HG03108 (cell line): ENCODE measurements at regions not wholly inside any gene's neighbourhood (a gene's known extent, or its start where the extent isn't known, plus 50 kb on each side); places are given as distances from the start of the nearest gene placed in this dataset.
"Not testable (repeated sequence)": the region's sequence is repeated elsewhere in the genome, so short reads cannot be mapped to it uniquely, and the experiment has no call there.

Source experiments
- ATAC-seq: cut with Tn5 transposase; IDR thresholded peaks from one replicate; pipeline ENCODE4 v1.9.1; 2021; ENCODE audit warnings: moderate library complexity; ENCODE audit not compliant: unreplicated experiment

GRCh38 chr6:113668641-113669408 is 188.3 kb upstream of the MARCKS start:
- peak; percentile 53 for ATAC-seq

GRCh38 chr6:113669606-113670005 is 187.5 kb upstream of the MARCKS start:
- ATAC-seq: no peak

- ATAC-seq: no peak
These were observed 185.7 kb upstream of the MARCKS start for GRCh38 chr6:113671421-113671820.

GRCh38 chr6:113672491-113673149 is 184.5 kb upstream of the MARCKS start:
- no peak for ATAC-seq

- ATAC-seq: no peak
These were observed 183.1 kb upstream of the MARCKS start for GRCh38 chr6:113674075-113674474.

GRCh38 chr6:113676057-113676456 is 181.1 kb upstream of the MARCKS start:
- no peak for ATAC-seq

GRCh38 chr6:113676968-113677367 is 180.2 kb upstream of the MARCKS start:
- ATAC-seq: no peak

- ATAC-seq: no peak
These were observed 178.1 kb upstream of the MARCKS start for GRCh38 chr6:113679051-113679450.

GRCh38 chr6:113680301-113680700 is 176.8 kb upstream of the MARCKS start:
- no peak for ATAC-seq

GRCh38 chr6:113683968-113684367 is 173.2 kb upstream of the MARCKS start:
- no peak for ATAC-seq

GRCh38 chr6:113684382-113684901 is 172.7 kb upstream of the MARCKS start:
- no peak for ATAC-seq

GRCh38 chr6:113686049-113686448 is 171.1 kb upstream of the MARCKS start:
- no peak for ATAC-seq

- ATAC-seq: not testable (repeated sequence)
These were observed 167.5 kb upstream of the MARCKS start for GRCh38 chr6:113689620-113690019.

GRCh38 chr6:113690281-113691259 is 166.6 kb upstream of the MARCKS start:
- ATAC-seq: peak; percentile 62

GRCh38 chr6:113691260-113691656 is 165.9 kb upstream of the MARCKS start:
- no peak for ATAC-seq

- no peak for ATAC-seq
These were observed 163.3 kb upstream of the MARCKS start for GRCh38 chr6:113693851-113694250.

- ATAC-seq: no peak
These were observed 162.7 kb upstream of the MARCKS start for GRCh38 chr6:113694278-113695077.

GRCh38 chr6:113695516-113695915 is 161.6 kb upstream of the MARCKS start:
- no peak for ATAC-seq

GRCh38 chr6:113696960-113697359 is 160.2 kb upstream of the MARCKS start:
- no peak for ATAC-seq
